GM12891 (cell line): ENCODE measurements at regions not wholly inside any gene's neighbourhood (a gene's known extent, or its start where the extent isn't known, plus 50 kb on each side); places are given as distances from the start of the nearest gene placed in this dataset.

ENCODE experiments used
- POLR2A ChIP-seq: IDR thresholded peaks from 2 replicates; pipeline ENCODE4 v1.6.1; 2011; ENCODE audit warnings: low read depth, low read length, control low read depth
- POLR2AphosphoS5 ChIP-seq: IDR thresholded peaks from 2 replicates; pipeline ENCODE4 v1.6.1; 2011; ENCODE audit warnings: low read depth, low read length, control low read depth
- TAF1 ChIP-seq: IDR thresholded peaks from 2 replicates; pipeline ENCODE4 v1.6.1; 2011; ENCODE audit warnings: low read depth, low read length, control low read depth

GRCh38 chr14:46352844-46353243 is 298.7 kb downstream of the RPL10L start:
- no peak for TF ChIP-seq POLR2AphosphoS5
- TF ChIP-seq POLR2A: no peak
- TF ChIP-seq TAF1: no peak
